PC-9 (cell line): ENCODE measurements at regions not wholly inside any gene's neighbourhood (a gene's known extent, or its start where the extent isn't known, plus 50 kb on each side); places are given as distances from the start of the nearest gene placed in this dataset.

Experiments used
- BruUV-seq: library from RNA; stranded (reverse); fragments of 400-500 nt; replicated peaks from 2 replicates; lab custom pipeline; 2021; lab: Mats Ljungman, UMichigan
- CTCF ChIA-PET: fragments of 300-600 bp; sonication (Branson Sonifier 250); formaldehyde crosslinking; loops from one replicate; lab custom pipeline; 2022; ENCODE audit warnings: antibody characterized with exemption; lab: Charles Lee
- POLR2A ChIA-PET: fragments of 300-600 bp; sonication (Branson Sonifier 250); formaldehyde crosslinking; loops from one replicate; lab custom pipeline; 2022; ENCODE audit warnings: antibody characterized with exemption; ENCODE audit not compliant: unreplicated experiment; lab: Charles Lee
- DNase-seq, 2 experiments: peaks; one replicate each; pipeline versions ENCODE4 v3.0.0 to v3.0.0-alpha.2; 2015 to 2022; ENCODE audit warnings: mixed read lengths in 1 of 2
- H2AFZ ChIP-seq: fragments of 200-600 bp; sonication (generic); 2 replicates; pipeline ENCODE4 v1.8.1; 2017; ENCODE audit warnings: antibody characterized with exemption
- H3F3A ChIP-seq: fragments of 200-600 bp; sonication (generic); 2 replicates; pipeline ENCODE4 v1.8.1; 2017; ENCODE audit warnings: antibody characterized with exemption, mild to moderate bottlenecking, low read depth; ENCODE audit not compliant: insufficient read depth
- H3K27ac ChIP-seq: fragments of 200-600 bp; sonication (generic); 2 replicates; pipeline ENCODE4 v1.6.1; 2016; ENCODE audit warnings: mixed run types
- H3K27me3 ChIP-seq: fragments of 200-600 bp; sonication (generic); 2 replicates; pipeline ENCODE4 v1.6.1; 2016; ENCODE audit warnings: low read depth, mixed run types; ENCODE audit not compliant: insufficient read depth
- H3K36me3 ChIP-seq: fragments of 200-600 bp; sonication (generic); 2 replicates; pipeline ENCODE4 v1.6.1; 2016; ENCODE audit warnings: low read depth, mixed run types
- H3K4me1 ChIP-seq: fragments of 200-600 bp; sonication (generic); replicated peaks from 2 replicates; pipeline ENCODE4 v1.6.1; 2016; ENCODE audit warnings: mixed run types; ENCODE audit not compliant: insufficient read depth
- H3K4me2 ChIP-seq: fragments of 200-600 bp; sonication (generic); 2 replicates; pipeline ENCODE4 v1.6.1; 2017; ENCODE audit warnings: mixed run types
- H3K4me3 ChIP-seq: fragments of 200-600 bp; sonication (generic); 2 replicates; pipeline ENCODE4 v1.6.1; 2016; ENCODE audit warnings: mixed run types
- H3K79me2 ChIP-seq: fragments of 200-600 bp; sonication (generic); 2 replicates; pipeline ENCODE4 v1.6.1; 2017; ENCODE audit warnings: low read depth, mixed run types
- H3K9me2 ChIP-seq: fragments of 200-600 bp; sonication (generic); 2 replicates; pipeline ENCODE4 v1.8.1; 2017; ENCODE audit warnings: mild to moderate bottlenecking; ENCODE audit not compliant: insufficient read depth
- H3K9me3 ChIP-seq: fragments of 200-600 bp; sonication (generic); 2 replicates; pipeline ENCODE4 v1.8.1; 2016; ENCODE audit warnings: low read depth; ENCODE audit not compliant: insufficient read depth
- H4K20me1 ChIP-seq: fragments of 200-600 bp; sonication (generic); 2 replicates; pipeline ENCODE4 v1.8.1; 2017; ENCODE audit not compliant: insufficient read depth
- EZH2 ChIP-seq: fragments of 200-600 bp; sonication (generic); IDR thresholded peaks from 2 replicates; pipeline ENCODE4 v1.8.0; 2017; ENCODE audit warnings: antibody characterized with exemption, low read depth
- intact Hi-C: fragments of 100-400 bp; cut with micrococcal nuclease; formaldehyde crosslinking; loops from one replicate; pipeline ENCODE4 v1.10.0; 2022; ENCODE audit not compliant: unreplicated experiment
- TF ChIP-seq, protein P1 (sequence below): fragments of 200-600 bp; sonication (generic); conservative IDR thresholded peaks from 2 replicates; pipeline ENCODE4 v1.6.1; 2017; ENCODE audit warnings: mixed run types, antibody characterized with exemption, mild to moderate bottlenecking, moderate library complexity

GRCh38 chr16:5715155-5715554, 617.6 kb upstream of the EEF2KMT start:
- DNase-seq, result no peak
- intact Hi-C loops, result no loop called here
- POLR2A ChIA-PET, result no interaction called here
- Histone ChIP-seq H3K27ac (no peak overlapping the region), H3K9me2 (no peaks in the 10 kb centered on the region; the same call in 1 of the 2 replicates), H3K4me3 (no peak overlapping the region), H3K27me3 (peaks cover 13% of the 10 kb centered on the region; the same call in 1 of the 2 replicates), H3K79me2 (no peaks in the 10 kb centered on the region), H3K4me2 (no peak overlapping the region), H3K36me3 (no peaks in the 10 kb centered on the region), H4K20me1 (no peaks in the 10 kb centered on the region), H3F3A (no peaks in the 10 kb centered on the region), H3K4me1 (no peaks in the 10 kb centered on the region), H2AFZ (no peak overlapping the region), H3K9me3 (no peaks in the 10 kb centered on the region; the same call in 1 of the 2 replicates)
- TF ChIP-seq EZH2, result no peak
- CTCF ChIA-PET, result no interaction called here
- no TSS peak for BruUV-seq

GRCh38 chr16:5709889-5710288, 612.3 kb upstream of the EEF2KMT start:
- Histone ChIP-seq H4K20me1 (no peaks in the 10 kb centered on the region), H3K27me3 (no peaks in the 10 kb centered on the region), H2AFZ (no peak overlapping the region), H3K36me3 (no peaks in the 10 kb centered on the region), H3K4me1 (no peaks in the 10 kb centered on the region), H3K4me3 (no peak overlapping the region), H3F3A (no peaks in the 10 kb centered on the region), H3K4me2 (no peak overlapping the region), H3K9me2 (no peaks in the 10 kb centered on the region), H3K9me3 (no peaks in the 10 kb centered on the region), H3K79me2 (no peaks in the 10 kb centered on the region), H3K27ac (no peak overlapping the region)
- peak in 1 of 2 experiments; percentile 1 for DNase-seq
- TF ChIP-seq, protein P1, sequence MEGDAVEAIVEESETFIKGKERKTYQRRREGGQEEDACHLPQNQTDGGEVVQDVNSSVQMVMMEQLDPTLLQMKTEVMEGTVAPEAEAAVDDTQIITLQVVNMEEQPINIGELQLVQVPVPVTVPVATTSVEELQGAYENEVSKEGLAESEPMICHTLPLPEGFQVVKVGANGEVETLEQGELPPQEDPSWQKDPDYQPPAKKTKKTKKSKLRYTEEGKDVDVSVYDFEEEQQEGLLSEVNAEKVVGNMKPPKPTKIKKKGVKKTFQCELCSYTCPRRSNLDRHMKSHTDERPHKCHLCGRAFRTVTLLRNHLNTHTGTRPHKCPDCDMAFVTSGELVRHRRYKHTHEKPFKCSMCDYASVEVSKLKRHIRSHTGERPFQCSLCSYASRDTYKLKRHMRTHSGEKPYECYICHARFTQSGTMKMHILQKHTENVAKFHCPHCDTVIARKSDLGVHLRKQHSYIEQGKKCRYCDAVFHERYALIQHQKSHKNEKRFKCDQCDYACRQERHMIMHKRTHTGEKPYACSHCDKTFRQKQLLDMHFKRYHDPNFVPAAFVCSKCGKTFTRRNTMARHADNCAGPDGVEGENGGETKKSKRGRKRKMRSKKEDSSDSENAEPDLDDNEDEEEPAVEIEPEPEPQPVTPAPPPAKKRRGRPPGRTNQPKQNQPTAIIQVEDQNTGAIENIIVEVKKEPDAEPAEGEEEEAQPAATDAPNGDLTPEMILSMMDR, result no peak
- no peak for TF ChIP-seq EZH2
- ChIA-PET POLR2A (no interaction called here), CTCF (no interaction called here)
- BruUV-seq, result no TSS peak
- intact Hi-C loops, result no loop called here

GRCh38 chr16:5706211-5706610, 608.6 kb upstream of the EEF2KMT start:
- Histone ChIP-seq H3K27ac (no peak overlapping the region), H3K9me3 (no peaks in the 10 kb centered on the region), H3K9me2 (no peaks in the 10 kb centered on the region), H2AFZ (no peak overlapping the region), H3F3A (no peaks in the 10 kb centered on the region), H3K36me3 (no peaks in the 10 kb centered on the region), H3K4me2 (no peak overlapping the region), H4K20me1 (no peaks in the 10 kb centered on the region), H3K27me3 (no peaks in the 10 kb centered on the region), H3K79me2 (no peaks in the 10 kb centered on the region), H3K4me1 (no peaks in the 10 kb centered on the region), H3K4me3 (no peak overlapping the region)
- no peak for DNase-seq
- POLR2A ChIA-PET, result no interaction called here
- CTCF ChIA-PET, result no interaction called here
- intact Hi-C loops, result no loop called here
- BruUV-seq, result no TSS peak
- TF ChIP-seq, protein P1, result no peak
- no peak for TF ChIP-seq EZH2

- POLR2A ChIA-PET, result no interaction called here
- Histone ChIP-seq H2AFZ (no peak overlapping the region), H4K20me1 (no peaks in the 10 kb centered on the region), H3K27ac (no peak overlapping the region), H3K4me2 (no peak overlapping the region), H3K36me3 (no peaks in the 10 kb centered on the region), H3K9me2 (no peaks in the 10 kb centered on the region), H3K4me1 (no peaks in the 10 kb centered on the region), H3K79me2 (no peaks in the 10 kb centered on the region), H3K4me3 (no peak overlapping the region), H3K27me3 (no peaks in the 10 kb centered on the region), H3K9me3 (no peaks in the 10 kb centered on the region), H3F3A (no peaks in the 10 kb centered on the region)
- CTCF ChIA-PET, result no interaction called here
- intact Hi-C loops, result no loop called here
- no TSS peak for BruUV-seq
- DNase-seq, result no peak
- no peak for TF ChIP-seq EZH2
- TF ChIP-seq, protein P1, result no peak
Measured at GRCh38 chr16:5704271-5704670, 606.7 kb upstream of the EEF2KMT start.
